Stimulated activated CD8-positive, alpha-beta memory T cell treated with anti-CD3 and anti-CD28 coated beads, Interleukin-4, amount 100 ng/mL, for 4 hours (primary cell): ENCODE measurements at regions not wholly inside any gene's neighbourhood (a gene's known extent, or its start where the extent isn't known, plus 50 kb on each side); places are given as distances from the start of the nearest gene placed in this dataset.

Source experiments
- DNase-seq, 2 donors: peaks; one replicate each; pipeline ENCODE4 v3.0.0-alpha.2; 2020; ENCODE audit warnings: low read depth in 2 of 2, low spot score in 1 of 2

DNA sequence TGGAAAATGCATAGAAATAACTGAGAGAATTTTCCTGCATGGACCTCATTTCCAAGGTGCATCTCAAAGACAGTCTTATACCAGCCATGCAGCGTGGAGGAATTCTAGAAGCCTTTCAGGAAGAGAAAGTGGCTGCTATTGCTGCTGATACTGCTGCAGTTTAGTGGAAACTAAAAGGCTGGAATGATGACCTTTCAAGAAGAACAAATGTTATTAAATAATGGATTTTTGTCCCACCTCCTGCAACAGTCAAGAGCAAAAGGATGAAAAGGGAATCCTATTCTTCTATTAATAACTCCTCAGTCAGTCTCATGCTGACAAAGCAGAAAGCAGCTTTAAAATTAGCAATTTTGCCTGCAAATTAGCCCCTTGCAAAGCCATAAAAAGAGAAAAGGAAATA, 68.2 kb upstream of the C1orf87 start:
- no peak for DNase-seq

DNA sequence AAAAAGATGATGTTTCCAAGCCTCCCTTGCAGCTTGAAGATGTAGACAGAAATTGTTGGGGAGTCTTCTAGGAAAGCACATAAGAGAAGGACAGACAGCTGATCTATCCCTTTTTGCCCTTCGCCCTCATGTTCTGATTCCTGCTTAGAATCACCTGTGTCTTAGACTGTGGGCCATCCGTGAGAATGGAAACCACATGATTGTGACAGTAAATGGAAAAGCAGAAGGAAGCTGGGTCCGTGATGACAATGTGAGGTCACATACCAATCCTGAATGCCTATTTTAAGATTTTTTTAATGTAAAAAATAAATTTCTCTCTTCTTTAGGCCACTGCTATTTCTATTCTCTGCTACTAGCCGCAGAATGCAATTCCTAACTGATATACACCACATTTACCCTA, 67.7 kb upstream of the C1orf87 start:
- DNase-seq: no peak

DNA sequence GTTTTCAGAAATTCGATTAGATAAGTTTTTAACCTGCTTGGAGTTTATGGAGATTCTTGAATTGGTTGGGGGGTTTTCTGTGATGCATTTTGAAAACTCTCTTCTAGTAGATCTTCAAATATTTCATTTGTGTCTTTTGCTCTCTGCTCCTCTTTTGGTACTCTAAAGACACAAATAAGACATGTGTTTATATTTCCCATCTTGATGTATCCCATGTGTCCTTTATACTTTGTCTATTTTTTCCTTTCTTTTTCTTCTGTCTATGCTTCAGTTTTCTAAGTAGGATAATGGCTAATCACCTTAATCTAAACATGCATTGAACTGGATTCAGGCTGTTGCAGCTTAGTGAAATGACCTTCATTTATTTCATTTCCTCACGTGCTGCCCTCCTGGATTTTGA, 63.8 kb upstream of the C1orf87 start:
- no peak for DNase-seq

DNA sequence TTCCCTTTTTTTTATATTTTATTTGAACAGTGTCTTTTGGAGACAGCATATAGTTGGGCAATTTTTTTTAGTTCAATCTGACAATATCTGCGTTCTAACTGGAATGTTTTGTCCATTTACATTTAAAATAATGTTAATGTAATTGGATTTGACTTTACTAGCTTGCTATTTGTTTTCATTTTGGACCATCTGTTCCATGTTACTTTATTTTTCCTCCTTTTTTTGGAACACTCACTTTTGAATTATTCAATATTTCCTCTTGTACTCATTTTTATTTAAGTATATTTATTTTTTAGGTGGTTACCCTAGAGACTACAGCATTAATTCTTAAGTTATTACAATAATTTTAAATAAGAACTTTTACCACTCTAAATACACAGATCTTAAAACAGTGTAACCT, 62.8 kb upstream of the C1orf87 start:
- DNase-seq: no peak

DNA sequence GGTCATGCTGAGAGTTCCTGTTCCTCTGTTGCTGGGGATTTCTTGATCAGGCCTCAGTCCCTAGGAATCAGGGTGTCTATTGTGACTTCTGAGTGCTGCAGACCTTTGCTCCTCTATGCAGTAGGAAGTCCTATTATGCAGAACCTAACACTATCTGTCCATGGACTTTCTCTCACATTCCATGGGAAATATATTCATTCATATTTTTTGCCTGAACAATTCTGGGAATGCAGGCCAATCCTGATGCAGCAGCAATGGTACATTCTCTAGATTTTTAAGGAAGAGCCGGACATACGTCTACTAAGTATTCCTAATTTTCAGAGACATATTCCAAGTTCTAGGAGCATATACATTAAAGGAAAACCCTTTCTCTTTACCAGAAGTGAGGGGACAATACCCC, 61.1 kb upstream of the C1orf87 start:
- DNase-seq: no peak

DNA sequence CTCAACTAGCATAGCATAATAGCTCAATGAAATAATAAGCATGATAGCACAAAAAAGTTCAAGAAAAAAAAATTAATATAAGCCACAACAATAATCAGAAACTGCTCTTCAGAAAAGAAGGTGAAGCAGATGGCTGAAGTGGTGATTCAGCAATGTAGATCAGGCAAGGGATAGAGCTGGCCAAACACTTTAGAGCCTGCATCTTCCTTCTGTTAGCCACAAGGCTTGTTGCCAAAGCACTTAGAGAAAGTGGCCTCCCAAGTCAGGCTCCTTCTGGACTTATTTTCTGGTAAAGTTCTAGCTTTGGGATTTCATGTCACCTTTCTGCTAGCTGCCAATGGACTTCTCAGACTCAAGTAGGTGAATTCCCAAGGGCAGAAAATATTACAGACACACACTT, 60.3 kb upstream of the C1orf87 start:
- no peak for DNase-seq

DNA sequence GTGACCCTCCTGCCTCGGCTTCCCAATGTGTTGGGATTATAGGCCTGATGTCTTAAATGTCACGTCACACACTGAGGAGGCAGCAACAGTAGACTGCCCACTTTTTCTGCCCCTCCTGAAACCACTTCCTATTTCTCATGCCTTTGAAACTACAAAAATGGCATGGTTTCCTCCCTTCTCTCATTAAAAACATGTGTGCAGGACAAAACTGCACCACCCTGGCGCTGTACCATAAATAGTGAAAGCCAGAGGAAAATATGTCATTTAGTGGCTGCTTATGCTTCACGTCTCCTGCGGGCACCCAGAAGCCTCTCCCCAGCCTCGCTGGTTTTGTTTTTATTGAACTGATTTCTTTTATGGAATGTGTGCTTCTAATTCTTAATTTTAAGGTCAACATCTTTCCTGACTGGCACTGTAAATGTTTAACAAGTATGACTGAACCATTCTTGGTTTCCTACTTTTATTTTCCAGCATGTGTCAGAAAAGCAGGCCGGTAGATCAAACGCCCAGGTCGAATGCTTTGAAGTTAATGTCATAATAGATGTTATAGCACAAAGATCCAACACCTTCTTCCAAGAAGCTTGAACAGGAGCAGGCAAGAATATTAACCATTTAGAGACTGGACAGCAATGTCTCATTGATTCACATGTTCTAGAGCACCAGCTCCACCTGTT, 59.6 kb upstream of the C1orf87 start:
- no peak for DNase-seq

DNA sequence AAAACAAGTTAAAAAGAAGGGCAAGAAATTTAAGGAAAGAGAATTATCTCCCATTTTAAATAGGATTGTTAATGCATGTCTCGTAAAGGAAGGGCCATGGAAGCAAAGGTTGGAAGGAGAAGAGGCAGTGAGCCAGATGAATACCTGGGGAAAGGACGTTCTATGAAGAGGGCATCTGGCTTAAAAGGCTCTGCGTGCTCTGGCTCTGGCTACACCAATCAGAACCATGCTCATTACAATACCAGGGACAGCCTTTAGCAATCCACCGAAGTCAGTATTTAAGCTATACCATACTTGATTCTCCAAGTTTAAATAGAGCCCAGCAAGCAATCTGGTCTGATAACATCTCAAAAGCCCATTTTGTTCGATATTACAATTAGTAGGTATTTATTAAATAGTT, 58.5 kb upstream of the C1orf87 start:
- DNase-seq: no peak

DNA sequence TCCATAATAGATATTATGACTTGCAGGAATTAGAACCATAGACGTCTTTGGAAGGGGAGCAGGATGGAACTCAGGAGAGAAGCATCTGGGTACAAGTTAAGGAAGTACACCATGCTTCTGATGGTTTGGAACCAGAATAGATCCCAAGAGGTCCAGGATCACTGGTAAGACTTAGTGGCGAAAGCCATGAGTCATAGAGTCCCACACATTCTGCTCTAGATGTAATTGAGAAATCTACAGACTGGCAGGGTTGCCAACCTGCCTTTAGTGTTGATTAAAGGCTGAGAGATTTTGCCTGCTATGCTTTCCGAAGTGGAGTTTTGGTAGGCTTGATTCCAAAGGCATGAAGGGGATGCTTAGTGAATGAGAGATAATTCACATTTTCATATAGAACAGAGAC, 57.1 kb upstream of the C1orf87 start:
- DNase-seq: no peak

DNA sequence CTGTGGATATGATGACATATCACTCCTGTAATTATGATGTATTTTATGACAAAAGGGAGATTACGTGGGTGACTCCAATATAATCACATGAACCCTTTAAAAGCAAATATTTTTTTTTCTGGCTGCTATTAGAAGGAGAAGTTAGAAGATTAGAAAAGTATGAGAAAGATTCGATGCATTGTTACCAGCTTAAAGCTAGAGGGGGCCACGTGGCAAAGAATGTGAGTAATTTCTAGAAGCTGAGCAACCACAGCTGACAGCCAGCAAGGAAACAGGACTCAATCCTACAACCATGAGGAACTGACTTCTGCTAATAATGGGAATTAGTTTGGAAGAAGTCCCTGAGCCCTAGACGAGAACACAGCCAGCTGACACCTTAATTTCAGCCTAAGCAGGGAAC, 56.3 kb upstream of the C1orf87 start:
- DNase-seq: no peak

DNA sequence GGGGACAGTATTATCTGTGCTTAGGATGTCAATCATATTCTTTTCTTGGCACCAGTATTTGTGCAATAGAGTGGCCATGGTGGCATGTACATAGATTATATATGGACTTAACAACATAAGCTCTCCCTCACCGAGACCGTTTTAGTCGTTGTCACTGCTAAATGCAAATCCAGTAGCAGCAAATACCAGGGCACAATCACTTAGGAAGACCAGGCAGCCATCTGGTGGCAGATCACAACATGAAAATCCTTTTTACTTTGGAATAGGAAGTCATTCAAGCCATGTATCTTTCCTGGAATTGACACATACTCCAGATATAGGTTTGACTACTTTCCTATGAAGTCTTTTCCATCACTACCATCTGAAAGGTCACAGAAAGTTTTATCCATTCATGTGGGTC, 53.2 kb upstream of the C1orf87 start:
- no peak for DNase-seq
